ENCODE measurements at regions not wholly inside any gene's neighbourhood (a gene's known extent, or its start where the extent isn't known, plus 50 kb on each side); places are given as distances from the start of the nearest gene placed in this dataset.

GRCh38 chr20:52787216-52787615 is 184.9 kb upstream of the TSHZ2 start:
- no peak overlapping the region for H3K4me3 Mint-ChIP-seq

GRCh38 chr20:52785679-52786078 is 186.5 kb upstream of the TSHZ2 start:
- Mint-ChIP-seq H3K27me3 (peaks cover 9% of the 10 kb centered on the region), H3K27ac (no peak overlapping the region), H3K9me3 (no peaks in the 10 kb centered on the region), H3K4me3 (no peak overlapping the region), H3K4me1 (no peaks in the 10 kb centered on the region)
- DNase-seq (no peak), ATAC-seq (no peak)

More at GRCh38 chr20:52787216-52787615, 184.9 kb upstream of the TSHZ2 start:
- no peak for ATAC-seq
- no peak for DNase-seq
- H3K27me3 Mint-ChIP-seq = peaks cover 9% of the 10 kb centered on the region
- no peaks in the 10 kb centered on the region for H3K4me1 Mint-ChIP-seq
- no peak overlapping the region for H3K27ac Mint-ChIP-seq
- no peaks in the 10 kb centered on the region for H3K9me3 Mint-ChIP-seq

- ATAC-seq (no peak), DNase-seq (no peak)
- no peaks in the 10 kb centered on the region for H3K4me1 Mint-ChIP-seq
- H3K27ac Mint-ChIP-seq = no peak overlapping the region
- H3K27me3 Mint-ChIP-seq = peaks cover 10% of the 10 kb centered on the region
- no peaks in the 10 kb centered on the region for H3K9me3 Mint-ChIP-seq
- no peak overlapping the region for H3K4me3 Mint-ChIP-seq
Observed at GRCh38 chr20:52783769-52784168, 188.4 kb upstream of the TSHZ2 start.

- H3K27me3 Mint-ChIP-seq = peaks cover 8% of the 10 kb centered on the region
Observed at GRCh38 chr20:52780462-52780861, 191.7 kb upstream of the TSHZ2 start.

GRCh38 chr20:52779125-52779524 is 193.0 kb upstream of the TSHZ2 start:
- no peak overlapping the region for H3K27ac Mint-ChIP-seq
- H3K9me3 Mint-ChIP-seq = no peaks in the 10 kb centered on the region
- no peaks in the 10 kb centered on the region for H3K4me1 Mint-ChIP-seq
- no peak overlapping the region for H3K4me3 Mint-ChIP-seq
- DNase-seq = no peak
- no peak for ATAC-seq
- peaks cover 8% of the 10 kb centered on the region for H3K27me3 Mint-ChIP-seq

More at GRCh38 chr20:52780462-52780861, 191.7 kb upstream of the TSHZ2 start:
- ATAC-seq (no peak), DNase-seq (no peak)
- no peaks in the 10 kb centered on the region for H3K4me1 Mint-ChIP-seq
- H3K27ac Mint-ChIP-seq = peak overlapping the region in 1 of 2 donors; percentile 67
- H3K4me3 Mint-ChIP-seq = no peak overlapping the region
- H3K9me3 Mint-ChIP-seq = no peaks in the 10 kb centered on the region

GRCh38 chr20:52777171-52777570 is 195.0 kb upstream of the TSHZ2 start:
- no peaks in the 10 kb centered on the region for H3K4me1 Mint-ChIP-seq
- H3K9me3 Mint-ChIP-seq = no peaks in the 10 kb centered on the region
- H3K27ac Mint-ChIP-seq = peak overlapping the region in 1 of 2 donors; percentile 62
- DNase-seq (no peak), ATAC-seq (no peak)
- H3K4me3 Mint-ChIP-seq = no peak overlapping the region
- peaks cover 8% of the 10 kb centered on the region for H3K27me3 Mint-ChIP-seq

- H3K9me3 Mint-ChIP-seq = no peaks in the 10 kb centered on the region
- no peak for DNase-seq
Observed at GRCh38 chr20:52775786-52776185, 196.4 kb upstream of the TSHZ2 start.

GRCh38 chr20:52768694-52769093 is 203.5 kb upstream of the TSHZ2 start:
- ATAC-seq (no peak), DNase-seq (no peak)
- no peak overlapping the region for H3K27ac Mint-ChIP-seq
- no peak overlapping the region for H3K4me3 Mint-ChIP-seq
- H3K4me1 Mint-ChIP-seq = no peaks in the 10 kb centered on the region
- no peaks in the 10 kb centered on the region for H3K9me3 Mint-ChIP-seq
- no peaks in the 10 kb centered on the region for H3K27me3 Mint-ChIP-seq

More at GRCh38 chr20:52775786-52776185, 196.4 kb upstream of the TSHZ2 start:
- Mint-ChIP-seq H3K4me1 (no peaks in the 10 kb centered on the region), H3K4me3 (no peak overlapping the region), H3K27me3 (peaks cover 8% of the 10 kb centered on the region), H3K27ac (no peak overlapping the region)
- ATAC-seq = no peak

- no peak for ATAC-seq
- no peak for DNase-seq
- Mint-ChIP-seq H3K9me3 (no peaks in the 10 kb centered on the region), H3K27me3 (no peaks in the 10 kb centered on the region), H3K4me3 (no peak overlapping the region), H3K27ac (no peak overlapping the region), H3K4me1 (no peaks in the 10 kb centered on the region)
Observed at GRCh38 chr20:52766645-52767435, 205.3 kb upstream of the TSHZ2 start.

- no peak for ATAC-seq
- no peaks in the 10 kb centered on the region for H3K9me3 Mint-ChIP-seq
- no peak for DNase-seq
- no peak overlapping the region for H3K4me3 Mint-ChIP-seq
- no peak overlapping the region for H3K27ac Mint-ChIP-seq
- no peaks in the 10 kb centered on the region for H3K27me3 Mint-ChIP-seq
- H3K4me1 Mint-ChIP-seq = no peaks in the 10 kb centered on the region
Observed at GRCh38 chr20:52763321-52763853, 208.8 kb upstream of the TSHZ2 start.

GRCh38 chr20:52761867-52762266 is 210.3 kb upstream of the TSHZ2 start:
- no peaks in the 10 kb centered on the region for H3K4me1 Mint-ChIP-seq
- H3K4me3 Mint-ChIP-seq = no peak overlapping the region
- no peaks in the 10 kb centered on the region for H3K9me3 Mint-ChIP-seq
- DNase-seq = no peak
- H3K27me3 Mint-ChIP-seq = no peaks in the 10 kb centered on the region
- ATAC-seq = no peak
- H3K27ac Mint-ChIP-seq = peak overlapping the region in 1 of 2 donors; percentile 64

- no peak for DNase-seq
- no peak for ATAC-seq
- H3K4me3 Mint-ChIP-seq = no peak overlapping the region
- H3K4me1 Mint-ChIP-seq = no peaks in the 10 kb centered on the region
- H3K27ac Mint-ChIP-seq = no peak overlapping the region
- no peaks in the 10 kb centered on the region for H3K27me3 Mint-ChIP-seq
- H3K9me3 Mint-ChIP-seq = no peaks in the 10 kb centered on the region
Observed at GRCh38 chr20:52760791-52761190, 211.4 kb upstream of the TSHZ2 start.

- Mint-ChIP-seq H3K4me3 (no peak overlapping the region), H3K9me3 (no peaks in the 10 kb centered on the region), H3K27ac (no peak overlapping the region), H3K4me1 (no peaks in the 10 kb centered on the region), H3K27me3 (no peaks in the 10 kb centered on the region)
- DNase-seq = no peak
- no peak for ATAC-seq
Observed at GRCh38 chr20:52757411-52757810, 214.7 kb upstream of the TSHZ2 start.

- no peak for ATAC-seq
- Mint-ChIP-seq H3K4me1 (no peaks in the 10 kb centered on the region), H3K27me3 (no peaks in the 10 kb centered on the region), H3K27ac (no peak overlapping the region), H3K9me3 (no peaks in the 10 kb centered on the region), H3K4me3 (no peak overlapping the region)
- DNase-seq = no peak
Observed at GRCh38 chr20:52755744-52756143, 216.4 kb upstream of the TSHZ2 start.

GRCh38 chr20:52754366-52754765 is 217.8 kb upstream of the TSHZ2 start:
- no peak overlapping the region for H3K4me3 Mint-ChIP-seq
- DNase-seq (no peak), ATAC-seq (no peak)
- no peaks in the 10 kb centered on the region for H3K27me3 Mint-ChIP-seq
- no peak overlapping the region for H3K27ac Mint-ChIP-seq
- H3K9me3 Mint-ChIP-seq = no peaks in the 10 kb centered on the region
- no peaks in the 10 kb centered on the region for H3K4me1 Mint-ChIP-seq

- no peaks in the 10 kb centered on the region for H3K9me3 Mint-ChIP-seq
Observed at GRCh38 chr20:52752023-52752422, 220.1 kb upstream of the TSHZ2 start.

More at GRCh38 chr20:52752023-52752422, 220.1 kb upstream of the TSHZ2 start:
- no peak overlapping the region for H3K27ac Mint-ChIP-seq
- H3K4me1 Mint-ChIP-seq = no peaks in the 10 kb centered on the region
- no peak for ATAC-seq
- H3K4me3 Mint-ChIP-seq = no peak overlapping the region
- no peak for DNase-seq
- H3K27me3 Mint-ChIP-seq = no peaks in the 10 kb centered on the region
